Endothelial cell of umbilical vein (primary cell): ENCODE measurements at regions not wholly inside any gene's neighbourhood (a gene's known extent, or its start where the extent isn't known, plus 50 kb on each side); places are given as distances from the start of the nearest gene placed in this dataset.

ENCODE experiments used
- CTCF ChIP-seq, 2 donors: IDR thresholded peaks; 1 replicate in 1 of 2; 2 replicates in 1 of 2; pipeline ENCODE4 v1.5.1; 2011; ENCODE audit warnings: low read length in 2 of 2, mild to moderate bottlenecking in 2 of 2, moderate library complexity in 2 of 2, control low read depth in 1 of 2, inconsistent platforms in 1 of 2, low read depth in 1 of 2; ENCODE audit not compliant: insufficient read depth in 1 of 2; ENCODE audit errors: extremely low read depth in 1 of 2
- EZH2 ChIP-seq: IDR thresholded peaks from 2 replicates; pipeline ENCODE4 v1.6.1; 2012; ENCODE audit warnings: borderline replicate concordance, low read depth, mild to moderate bottlenecking, moderate library complexity, low read length, inconsistent platforms; ENCODE audit not compliant: severe bottlenecking
- FOS ChIP-seq: IDR thresholded peaks from 2 replicates; pipeline ENCODE4 v1.6.1; 2011; ENCODE audit warnings: mild to moderate bottlenecking, low read length, moderate library complexity, borderline replicate concordance; ENCODE audit not compliant: insufficient read depth
- GATA2 ChIP-seq: IDR thresholded peaks from 2 replicates; pipeline ENCODE4 v1.7.0; 2011; ENCODE audit warnings: low read depth, mild to moderate bottlenecking, moderate library complexity, mixed read lengths, low read length; ENCODE audit not compliant: insufficient read length, insufficient read depth
- JUN ChIP-seq: IDR thresholded peaks from 2 replicates; pipeline ENCODE4 v1.6.1; 2011; ENCODE audit warnings: borderline replicate concordance, low read depth; ENCODE audit not compliant: insufficient read length, insufficient read depth
- MAX ChIP-seq: IDR thresholded peaks from 2 replicates; pipeline ENCODE4 v1.6.1; 2011; ENCODE audit not compliant: insufficient read depth, insufficient read length
- MYC ChIP-seq: IDR thresholded peaks from one replicate; pipeline ENCODE4 v1.6.1; 2011; ENCODE audit warnings: mild to moderate bottlenecking, low read depth, low read length
- POLR2A ChIP-seq: IDR thresholded peaks from 2 replicates; pipeline ENCODE4 v1.6.1; 2012; ENCODE audit warnings: low read depth, mild to moderate bottlenecking, control low read depth, low read length
- POLR2AphosphoS5 ChIP-seq: IDR thresholded peaks from 2 replicates; pipeline ENCODE4 v1.6.1; 2012; ENCODE audit warnings: low read depth, mild to moderate bottlenecking, control low read depth, low read length, moderate library complexity; ENCODE audit not compliant: insufficient read depth

DNA sequence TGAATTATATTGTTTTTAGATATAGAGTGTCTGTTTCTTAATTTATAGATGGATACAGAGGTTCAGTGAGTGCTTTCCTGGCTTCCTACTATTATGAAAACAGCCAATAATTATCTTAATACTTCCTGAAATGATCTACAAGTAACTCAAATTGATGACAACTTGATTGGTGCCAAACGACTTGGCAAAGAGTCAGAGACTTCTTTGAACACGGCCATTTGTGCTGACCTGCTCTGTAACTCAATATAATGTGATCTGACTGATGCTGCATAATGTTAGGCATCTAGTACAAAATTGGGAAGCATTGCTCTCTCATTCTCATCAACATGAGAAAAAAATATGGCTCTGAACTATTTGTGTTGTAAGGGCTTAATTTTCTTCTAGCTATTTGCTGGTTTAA lies 193.9 kb downstream of the DIPK2A start:
- TF ChIP-seq MAX (no peak), CTCF (IDR thresholded peaks at IDR 0.05; ENCODE audit: extremely low read depth in 1 of 2, insufficient read depth in 1 of 2, low read depth in 1 of 2, low read length in 2 of 2) (no peak), POLR2AphosphoS5 (no peak), GATA2 (no peak), POLR2A (no peak), EZH2 (no peak), MYC (no peak), JUN (no peak), FOS (no peak)
